GM23338 (cell line): ENCODE measurements at regions not wholly inside any gene's neighbourhood (a gene's known extent, or its start where the extent isn't known, plus 50 kb on each side); places are given as distances from the start of the nearest gene placed in this dataset.

Experiments used
- CREB1 ChIP-seq: fragments of 250-450 bp; sonication (Bioruptor Pico); IDR thresholded peaks from 2 replicates; pipeline ENCODE4 v1.5.0; 2020; ENCODE audit warnings: low read depth, mild to moderate bottlenecking, moderate library complexity
- EZH2 ChIP-seq: fragments of 200-600 bp; sonication (generic); IDR thresholded peaks from one replicate; pipeline ENCODE4 v1.8.0; 2017; ENCODE audit warnings: antibody characterized with exemption, mild to moderate bottlenecking, low read depth; ENCODE audit not compliant: unreplicated experiment
- EZH2phosphoT487 ChIP-seq: fragments of 200-600 bp; sonication (generic); IDR thresholded peaks from one replicate; pipeline ENCODE4 v1.8.1; 2018; ENCODE audit warnings: antibody characterized with exemption; ENCODE audit not compliant: unreplicated experiment
- POLR2AphosphoS5 ChIP-seq: IDR thresholded peaks from 2 replicates; pipeline ENCODE4 v1.6.1; 2016; ENCODE audit warnings: antibody characterized with exemption, low read depth
- REST ChIP-seq: IDR thresholded peaks from one replicate; pipeline ENCODE4 v1.6.1; 2018; ENCODE audit warnings: antibody characterized with exemption; ENCODE audit not compliant: unreplicated experiment
- ZNF114 ChIP-seq: fragments of 250-450 bp; sonication (Bioruptor Pico); IDR thresholded peaks from 2 replicates; pipeline ENCODE4 v1.5.0; 2020; ENCODE audit warnings: mild to moderate bottlenecking, moderate library complexity
- ZNF331 ChIP-seq: fragments of 250-450 bp; sonication (Bioruptor Pico); IDR thresholded peaks from 2 replicates; pipeline ENCODE4 v1.5.0; 2020; ENCODE audit warnings: low read depth, mild to moderate bottlenecking, moderate library complexity
- ZNF462 ChIP-seq: fragments of 250-450 bp; sonication (Bioruptor Pico); IDR thresholded peaks from 2 replicates; pipeline ENCODE4 v1.5.0; 2020; ENCODE audit warnings: mild to moderate bottlenecking, moderate library complexity
- TF ChIP-seq, protein P1 (sequence below), 2 experiments: fragments of 200-600 bp in 1 of 2; sonication (generic) in 1 of 2; conservative IDR thresholded peaks; 2 replicates each; pipeline versions ENCODE4 v1.5.1 to v1.6.1; 2016 to 2017; ENCODE audit warnings: antibody characterized with exemption in 2 of 2, low read depth in 2 of 2, mild to moderate bottlenecking in 2 of 2, moderate library complexity in 1 of 2
- TF ChIP-seq, protein P2 (sequence below): IDR thresholded peaks from 2 replicates; pipeline ENCODE4 v1.6.1; 2016; ENCODE audit warnings: antibody characterized with exemption

- TF ChIP-seq, protein P1, sequence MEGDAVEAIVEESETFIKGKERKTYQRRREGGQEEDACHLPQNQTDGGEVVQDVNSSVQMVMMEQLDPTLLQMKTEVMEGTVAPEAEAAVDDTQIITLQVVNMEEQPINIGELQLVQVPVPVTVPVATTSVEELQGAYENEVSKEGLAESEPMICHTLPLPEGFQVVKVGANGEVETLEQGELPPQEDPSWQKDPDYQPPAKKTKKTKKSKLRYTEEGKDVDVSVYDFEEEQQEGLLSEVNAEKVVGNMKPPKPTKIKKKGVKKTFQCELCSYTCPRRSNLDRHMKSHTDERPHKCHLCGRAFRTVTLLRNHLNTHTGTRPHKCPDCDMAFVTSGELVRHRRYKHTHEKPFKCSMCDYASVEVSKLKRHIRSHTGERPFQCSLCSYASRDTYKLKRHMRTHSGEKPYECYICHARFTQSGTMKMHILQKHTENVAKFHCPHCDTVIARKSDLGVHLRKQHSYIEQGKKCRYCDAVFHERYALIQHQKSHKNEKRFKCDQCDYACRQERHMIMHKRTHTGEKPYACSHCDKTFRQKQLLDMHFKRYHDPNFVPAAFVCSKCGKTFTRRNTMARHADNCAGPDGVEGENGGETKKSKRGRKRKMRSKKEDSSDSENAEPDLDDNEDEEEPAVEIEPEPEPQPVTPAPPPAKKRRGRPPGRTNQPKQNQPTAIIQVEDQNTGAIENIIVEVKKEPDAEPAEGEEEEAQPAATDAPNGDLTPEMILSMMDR (conservative IDR thresholded peaks at IDR 0.05; ENCODE audit: low read depth in 2 of 2): no peak
- TF ChIP-seq EZH2 (no peak), EZH2phosphoT487 (no peak), REST (no peak), POLR2AphosphoS5 (no peak), CREB1 (no peak), ZNF114 (CRISPR knock-in tag) (no peak), ZNF331 (CRISPR knock-in tag) (no peak), ZNF462 (no peak)
- TF ChIP-seq, protein P2, sequence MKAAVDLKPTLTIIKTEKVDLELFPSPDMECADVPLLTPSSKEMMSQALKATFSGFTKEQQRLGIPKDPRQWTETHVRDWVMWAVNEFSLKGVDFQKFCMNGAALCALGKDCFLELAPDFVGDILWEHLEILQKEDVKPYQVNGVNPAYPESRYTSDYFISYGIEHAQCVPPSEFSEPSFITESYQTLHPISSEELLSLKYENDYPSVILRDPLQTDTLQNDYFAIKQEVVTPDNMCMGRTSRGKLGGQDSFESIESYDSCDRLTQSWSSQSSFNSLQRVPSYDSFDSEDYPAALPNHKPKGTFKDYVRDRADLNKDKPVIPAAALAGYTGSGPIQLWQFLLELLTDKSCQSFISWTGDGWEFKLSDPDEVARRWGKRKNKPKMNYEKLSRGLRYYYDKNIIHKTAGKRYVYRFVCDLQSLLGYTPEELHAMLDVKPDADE: no peak
Observed at GRCh38 chr20:4585758-4586157, 100.5 kb upstream of the PRNP start.
